Neural progenitor cell (in vitro differentiated cells): ENCODE measurements at regions not wholly inside any gene's neighbourhood (a gene's known extent, or its start where the extent isn't known, plus 50 kb on each side); places are given as distances from the start of the nearest gene placed in this dataset.

Source experiments
- DNase-seq: peaks from one replicate; pipeline ENCODE4 v3.0.0-alpha.2; 2016; ENCODE audit warnings: low spot score
- H2AFZ ChIP-seq: fragments of 200-600 bp; sonication (generic); replicated peaks from 2 replicates; pipeline ENCODE4 v1.6.1; 2016; ENCODE audit warnings: antibody characterized with exemption
- H3F3A ChIP-seq: fragments of 200-600 bp; sonication (generic); 2 replicates; pipeline ENCODE4 v1.6.1; 2016; ENCODE audit warnings: antibody characterized with exemption, low read depth
- H3K27ac ChIP-seq: fragments of 200-600 bp; sonication (generic); 2 replicates; pipeline ENCODE4 v1.5.1; 2016; ENCODE audit warnings: mild to moderate bottlenecking
- H3K27me3 ChIP-seq: fragments of 200-600 bp; sonication (generic); 2 replicates; pipeline ENCODE4 v1.6.1; 2016; ENCODE audit warnings: mild to moderate bottlenecking, moderate library complexity
- H3K36me3 ChIP-seq: fragments of 200-600 bp; sonication (generic); 2 replicates; pipeline ENCODE4 v1.5.1; 2016
- H3K4me1 ChIP-seq: fragments of 200-600 bp; sonication (generic); 2 replicates; pipeline ENCODE4 v1.6.1; 2016; ENCODE audit warnings: mixed run types
- H3K4me2 ChIP-seq: fragments of 200-600 bp; sonication (generic); 2 replicates; pipeline ENCODE4 v1.6.1; 2016
- H3K4me3 ChIP-seq: fragments of 200-600 bp; sonication (generic); 2 replicates; pipeline ENCODE4 v1.5.1; 2016
- H3K79me2 ChIP-seq: fragments of 200-600 bp; sonication (generic); 2 replicates; pipeline ENCODE4 v1.6.1; 2016; ENCODE audit warnings: low read depth
- H3K9ac ChIP-seq: fragments of 200-600 bp; sonication (generic); 2 replicates; pipeline ENCODE4 v1.6.1; 2016
- H3K9me3 ChIP-seq: fragments of 200-600 bp; sonication (generic); 2 replicates; pipeline ENCODE4 v1.5.1; 2016; ENCODE audit warnings: low read depth
- H4K20me1 ChIP-seq: fragments of 200-600 bp; sonication (generic); 2 replicates; pipeline ENCODE4 v1.6.1; 2016; ENCODE audit warnings: low read depth
- H3K27ac Mint-ChIP-seq: 3 replicates; pipeline ENCODE4 v1.8.0; 2021; ENCODE audit warnings: mixed read lengths
- H3K27me3 Mint-ChIP-seq: 2 replicates; pipeline ENCODE4 v1.8.0; 2022; ENCODE audit warnings: low read depth, mild to moderate bottlenecking, inconsistent platforms, moderate library complexity, mixed read lengths; ENCODE audit not compliant: insufficient read depth
- H3K36me3 Mint-ChIP-seq: 3 replicates; pipeline ENCODE4 v1.8.0; 2021; ENCODE audit warnings: mixed read lengths
- H3K4me1 Mint-ChIP-seq: 3 replicates; pipeline ENCODE4 v1.8.0; 2021; ENCODE audit warnings: mixed read lengths
- H3K4me3 Mint-ChIP-seq: 3 replicates; pipeline ENCODE4 v1.8.0; 2021; ENCODE audit warnings: mild to moderate bottlenecking, moderate library complexity, mixed read lengths
- H3K9me3 Mint-ChIP-seq: 3 replicates; pipeline ENCODE4 v1.8.0; 2020; ENCODE audit warnings: mixed read lengths
- CTCF ChIP-seq: fragments of 200-600 bp; sonication (generic); IDR thresholded peaks from 2 replicates; pipeline ENCODE4 v1.5.1; 2017; ENCODE audit warnings: antibody characterized with exemption, mild to moderate bottlenecking
- EZH2 ChIP-seq: fragments of 200-600 bp; sonication (generic); IDR thresholded peaks from 2 replicates; pipeline ENCODE4 v1.6.1; 2017; ENCODE audit warnings: antibody characterized with exemption, mild to moderate bottlenecking, moderate library complexity
- EZH2phosphoT487 ChIP-seq: fragments of 200-600 bp; sonication (generic); IDR thresholded peaks from 2 replicates; pipeline ENCODE4 v1.6.1; 2017; ENCODE audit warnings: antibody characterized with exemption

- no peak overlapping the region for H3K4me3 ChIP-seq
- H3K27ac ChIP-seq: no peak overlapping the region
- H3K4me1 ChIP-seq: no peaks in the 10 kb centered on the region
- H4K20me1 ChIP-seq: no peaks in the 10 kb centered on the region
- H3K4me3 Mint-ChIP-seq: no peak overlapping the region
- peak overlapping the region; percentile 57 for H2AFZ ChIP-seq
- H3K27me3 Mint-ChIP-seq: peaks cover 2% of the 10 kb centered on the region
- no peak overlapping the region for H3K4me2 ChIP-seq
- no peak for DNase-seq
- no peaks in the 10 kb centered on the region for H3K9me3 ChIP-seq
- H3K79me2 ChIP-seq: no peaks in the 10 kb centered on the region
- H3K9me3 Mint-ChIP-seq: peaks cover 3% of the 10 kb centered on the region
- no peaks in the 10 kb centered on the region for H3K36me3 Mint-ChIP-seq
- H3K9ac ChIP-seq: no peak overlapping the region
- H3K36me3 ChIP-seq: no peaks in the 10 kb centered on the region
- TF ChIP-seq CTCF (no peak), EZH2 (no peak)
- no peaks in the 10 kb centered on the region for H3F3A ChIP-seq
- no peaks in the 10 kb centered on the region for H3K4me1 Mint-ChIP-seq
- peak overlapping the region; percentile 46 for H3K27ac Mint-ChIP-seq
- no peaks in the 10 kb centered on the region for H3K27me3 ChIP-seq
Observed at GRCh38 chr2:38486213-38487026, 109.3 kb upstream of the ATL2 start.

GRCh38 chr2:38485734-38486133 lies 108.7 kb upstream of the ATL2 start:
- H3K27ac Mint-ChIP-seq: no peak overlapping the region

GRCh38 chr2:38484957-38485356 lies 107.9 kb upstream of the ATL2 start:
- Mint-ChIP-seq H3K9me3 (peaks cover 9% of the 10 kb centered on the region), H3K27ac (no peak overlapping the region), H3K36me3 (no peaks in the 10 kb centered on the region), H3K4me3 (no peak overlapping the region), H3K4me1 (no peaks in the 10 kb centered on the region), H3K27me3 (peaks cover 2% of the 10 kb centered on the region)
- Histone ChIP-seq H3F3A (no peaks in the 10 kb centered on the region), H3K4me3 (no peak overlapping the region), H3K9ac (no peak overlapping the region), H2AFZ (no peak overlapping the region), H3K27ac (no peak overlapping the region), H3K4me1 (no peaks in the 10 kb centered on the region), H3K36me3 (no peaks in the 10 kb centered on the region), H3K27me3 (no peaks in the 10 kb centered on the region), H3K79me2 (no peaks in the 10 kb centered on the region), H4K20me1 (no peaks in the 10 kb centered on the region), H3K9me3 (no peaks in the 10 kb centered on the region), H3K4me2 (no peak overlapping the region)
- TF ChIP-seq EZH2: no peak
- TF ChIP-seq CTCF: no peak
- no peak for TF ChIP-seq EZH2phosphoT487
- DNase-seq: no peak

More at GRCh38 chr2:38485734-38486133, 108.7 kb upstream of the ATL2 start:
- no peaks in the 10 kb centered on the region for H3K9me3 ChIP-seq
- H3F3A ChIP-seq: no peaks in the 10 kb centered on the region
- H3K9ac ChIP-seq: no peak overlapping the region
- DNase-seq: no peak
- no peaks in the 10 kb centered on the region for H3K36me3 ChIP-seq
- H3K79me2 ChIP-seq: no peaks in the 10 kb centered on the region
- no peak overlapping the region for H3K4me2 ChIP-seq
- Mint-ChIP-seq H3K4me1 (no peaks in the 10 kb centered on the region), H3K27me3 (peaks cover 2% of the 10 kb centered on the region), H3K36me3 (no peaks in the 10 kb centered on the region), H3K9me3 (peaks cover 4% of the 10 kb centered on the region), H3K4me3 (no peak overlapping the region)
- no peak overlapping the region for H3K27ac ChIP-seq
- H3K27me3 ChIP-seq: no peaks in the 10 kb centered on the region
- no peaks in the 10 kb centered on the region for H3K4me1 ChIP-seq
- no peak overlapping the region for H3K4me3 ChIP-seq
- H2AFZ ChIP-seq: no peak overlapping the region
- no peak for TF ChIP-seq EZH2phosphoT487
- no peak for TF ChIP-seq EZH2
- TF ChIP-seq CTCF: no peak
- no peaks in the 10 kb centered on the region for H4K20me1 ChIP-seq
